Kidney (tissue), 13 donors: ENCODE measurements at regions not wholly inside any gene's neighbourhood (a gene's known extent, or its start where the extent isn't known, plus 50 kb on each side); places are given as distances from the start of the nearest gene placed in this dataset.

ENCODE experiments used
- DNase-seq, 5 donors: peaks; one replicate each; pipeline ENCODE4 v3.0.0-alpha.2; 2013 to 2020
- FAIRE-seq: peaks from 2 replicates; lab custom pipeline; 2012; peaks lifted over from hg19 to GRCh38; lab: Jason Lieb, UNC
- H3K27ac ChIP-seq, 2 donors: one replicate each; pipeline ENCODE4 v1.7.0; 2013; ENCODE audit warnings: low read depth in 2 of 2, low read length in 2 of 2, inconsistent platforms in 1 of 2
- H3K27me3 ChIP-seq: one replicate; pipeline ENCODE4 v1.7.1; 2013; ENCODE audit warnings: low read length, inconsistent platforms; ENCODE audit not compliant: control insufficient read depth, insufficient read depth
- H3K36me3 ChIP-seq, 3 donors: one replicate each; pipeline versions ENCODE4 v1.7.0 to v1.7.1; 2013; ENCODE audit warnings: low read length in 3 of 3, control low read depth in 1 of 3, inconsistent platforms in 1 of 3; ENCODE audit not compliant: insufficient read depth in 3 of 3, control insufficient read depth in 2 of 3
- H3K4me1 ChIP-seq, 3 donors: one replicate each; pipeline versions ENCODE4 v1.7.0 to v1.7.1; 2013; ENCODE audit warnings: low read length in 3 of 3, inconsistent platforms in 1 of 3, low read depth in 1 of 3; ENCODE audit not compliant: control insufficient read depth in 2 of 3, insufficient read depth in 2 of 3
- H3K4me3 ChIP-seq, 3 donors: one replicate each; pipeline versions ENCODE4 v1.7.0 to v1.8.1; 2013; ENCODE audit warnings: low read length in 3 of 3, control low read depth in 1 of 3, inconsistent platforms in 1 of 3
- H3K9ac ChIP-seq, 3 donors: one replicate each; pipeline versions ENCODE4 v1.7.0 to v1.7.1; 2013; ENCODE audit warnings: low read length in 3 of 3, control low read depth in 1 of 3, inconsistent platforms in 1 of 3
- H3K9me3 ChIP-seq, 3 donors: one replicate each; pipeline versions ENCODE4 v1.7.0 to v1.7.1; 2013; ENCODE audit warnings: low read length in 3 of 3, control low read depth in 1 of 3, inconsistent platforms in 1 of 3; ENCODE audit not compliant: control insufficient read depth in 2 of 3, insufficient read depth in 1 of 3
- intact Hi-C: fragments of 100-400 bp; cut with DNase I; formaldehyde crosslinking; loops from one replicate; pipeline ENCODE4 v1.11.1; 2022
- TF ChIP-seq, protein P1 (sequence below): IDR thresholded peaks from 3 replicates; pipeline ENCODE4 v1.5.1; 2012; ENCODE audit warnings: mild to moderate bottlenecking, moderate library complexity, borderline replicate concordance; ENCODE audit not compliant: insufficient read depth; ENCODE audit errors: extremely low read depth
- donor health status: control.
- donor health status: control.
- donor health status: control.
- donor health status: control.
- donor health status: control.
- donor health status: DM: yes; HTN: yes; CAD: no.
- donor health status: Normal renal cell carcinoma (clear cell type).

DNA sequence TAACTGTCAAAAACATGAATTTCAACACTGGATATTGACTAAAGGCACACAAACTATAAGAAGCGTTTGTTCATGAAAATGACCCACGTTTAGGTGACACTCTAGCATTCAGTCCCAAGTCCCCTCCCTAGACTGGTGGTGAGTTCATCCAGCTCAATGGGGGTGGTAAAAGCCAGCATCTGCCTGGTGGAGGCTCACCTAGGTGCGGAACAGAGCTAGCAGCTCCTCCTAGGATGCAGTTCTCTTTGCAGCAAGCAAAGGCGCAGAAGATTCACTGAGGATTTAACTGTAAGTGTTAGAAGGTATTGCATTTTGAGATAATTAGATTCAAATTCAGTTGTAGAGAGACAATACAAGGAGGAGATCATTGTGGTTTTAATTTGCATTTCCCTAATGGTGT lies 87.6 kb downstream of the VSTM2A start:
- no peak overlapping the region for H3K4me3 ChIP-seq
- DNase-seq = no peak
- no peaks in the 10 kb centered on the region for H3K36me3 ChIP-seq
- no peak for FAIRE-seq
- intact Hi-C loops = no loop called here
- no peaks in the 10 kb centered on the region for H3K27me3 ChIP-seq
- TF ChIP-seq, protein P1, sequence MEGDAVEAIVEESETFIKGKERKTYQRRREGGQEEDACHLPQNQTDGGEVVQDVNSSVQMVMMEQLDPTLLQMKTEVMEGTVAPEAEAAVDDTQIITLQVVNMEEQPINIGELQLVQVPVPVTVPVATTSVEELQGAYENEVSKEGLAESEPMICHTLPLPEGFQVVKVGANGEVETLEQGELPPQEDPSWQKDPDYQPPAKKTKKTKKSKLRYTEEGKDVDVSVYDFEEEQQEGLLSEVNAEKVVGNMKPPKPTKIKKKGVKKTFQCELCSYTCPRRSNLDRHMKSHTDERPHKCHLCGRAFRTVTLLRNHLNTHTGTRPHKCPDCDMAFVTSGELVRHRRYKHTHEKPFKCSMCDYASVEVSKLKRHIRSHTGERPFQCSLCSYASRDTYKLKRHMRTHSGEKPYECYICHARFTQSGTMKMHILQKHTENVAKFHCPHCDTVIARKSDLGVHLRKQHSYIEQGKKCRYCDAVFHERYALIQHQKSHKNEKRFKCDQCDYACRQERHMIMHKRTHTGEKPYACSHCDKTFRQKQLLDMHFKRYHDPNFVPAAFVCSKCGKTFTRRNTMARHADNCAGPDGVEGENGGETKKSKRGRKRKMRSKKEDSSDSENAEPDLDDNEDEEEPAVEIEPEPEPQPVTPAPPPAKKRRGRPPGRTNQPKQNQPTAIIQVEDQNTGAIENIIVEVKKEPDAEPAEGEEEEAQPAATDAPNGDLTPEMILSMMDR = no peak
- H3K4me1 ChIP-seq = no peaks in the 10 kb centered on the region
- no peak overlapping the region for H3K9ac ChIP-seq
- no peak overlapping the region for H3K27ac ChIP-seq
- no peaks in the 10 kb centered on the region for H3K9me3 ChIP-seq

DNA sequence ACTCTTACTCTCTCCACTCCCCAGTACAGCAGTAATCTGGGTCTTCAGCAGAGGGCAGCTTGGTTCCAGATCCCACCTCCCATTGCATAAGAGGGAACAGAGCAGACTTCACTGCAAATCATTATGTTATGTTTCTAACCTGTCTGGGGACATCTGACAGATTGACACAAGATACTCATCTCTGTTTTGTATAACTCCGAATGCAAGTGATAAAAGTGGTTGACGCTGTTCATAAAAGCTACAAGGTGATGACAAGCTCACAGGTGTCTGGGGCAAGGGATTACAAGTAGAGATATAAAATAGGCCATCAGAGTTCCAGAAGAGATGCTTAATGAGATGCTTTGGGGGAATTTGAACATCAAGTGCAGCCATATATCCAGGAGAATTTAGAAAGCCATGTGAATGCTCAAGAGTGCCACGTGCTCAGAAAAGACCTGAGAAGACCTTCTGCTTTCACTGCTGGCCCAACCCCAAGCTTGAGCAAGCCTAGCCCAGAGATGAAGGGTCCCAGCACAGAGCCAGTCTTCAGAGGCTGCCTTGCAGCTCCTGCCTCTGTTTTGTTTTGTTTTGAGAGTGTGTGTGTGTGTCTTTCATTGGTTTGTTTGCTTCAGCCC lies 80.6 kb downstream of the VSTM2A start:
- H3K27ac ChIP-seq = no peak overlapping the region
- H3K4me3 ChIP-seq = no peak overlapping the region
- DNase-seq (no peak), FAIRE-seq (no peak)
- TF ChIP-seq, protein P1 = no peak
- no peaks in the 10 kb centered on the region for H3K4me1 ChIP-seq
- H3K36me3 ChIP-seq = no peaks in the 10 kb centered on the region
- H3K9ac ChIP-seq = no peak overlapping the region
- intact Hi-C loops = no loop called here
- H3K27me3 ChIP-seq = no peaks in the 10 kb centered on the region
- H3K9me3 ChIP-seq = no peaks in the 10 kb centered on the region
